NCI-H2196 treated with DMSO at 0.1 percent for 48 hours (cell line): ENCODE measurements at regions not wholly inside any gene's neighbourhood (a gene's known extent, or its start where the extent isn't known, plus 50 kb on each side); places are given as distances from the start of the nearest gene placed in this dataset.

Experiments used
- DNase-seq: peaks from one replicate; lab custom pipeline; 2025; ENCODE audit not compliant: unreplicated experiment; lab: John Stamatoyannopoulos, UW

- DNase-seq, result no peak
These were observed 73.9 kb downstream of the CASP3 start for GRCh38 chr4:184575306-184575705.

GRCh38 chr4:184574861-184575260 is 74.4 kb downstream of the CASP3 start:
- DNase-seq, result no peak

GRCh38 chr4:184573701-184574100 is 75.5 kb downstream of the CASP3 start:
- DNase-seq, result no peak

- no peak for DNase-seq
These were observed 80.5 kb downstream of the CASP3 start for GRCh38 chr4:184568770-184569169.

GRCh38 chr4:184563621-184564020 is 85.6 kb downstream of the CASP3 start:
- no peak for DNase-seq

- no peak for DNase-seq
These were observed 84.6 kb upstream of the IRF2 start for GRCh38 chr4:184558996-184559395.

GRCh38 chr4:184553891-184554290 is 79.5 kb upstream of the IRF2 start:
- DNase-seq, result no peak

- no peak for DNase-seq
These were observed 76.1 kb upstream of the IRF2 start for GRCh38 chr4:184550476-184550875.

GRCh38 chr4:184548648-184549341 is 74.4 kb upstream of the IRF2 start:
- no peak for DNase-seq

- no peak for DNase-seq
These were observed 73.9 kb upstream of the IRF2 start for GRCh38 chr4:184548316-184548647.

- no peak for DNase-seq
These were observed 70.5 kb upstream of the IRF2 start for GRCh38 chr4:184544788-184545409.

GRCh38 chr4:184541907-184542306 is 67.6 kb upstream of the IRF2 start:
- no peak for DNase-seq

GRCh38 chr4:184540307-184540706 is 66.0 kb upstream of the IRF2 start:
- no peak for DNase-seq

GRCh38 chr4:184538023-184538599 is 63.8 kb upstream of the IRF2 start:
- peak; percentile 30 for DNase-seq

- DNase-seq, result peak; percentile 69
These were observed 63.1 kb upstream of the IRF2 start for GRCh38 chr4:184537269-184538022.

- DNase-seq, result no peak
These were observed 62.5 kb upstream of the IRF2 start for GRCh38 chr4:184536881-184537248.

- DNase-seq, result no peak
These were observed 61.9 kb upstream of the IRF2 start for GRCh38 chr4:184536065-184536880.

GRCh38 chr4:184534511-184535391 is 60.4 kb upstream of the IRF2 start:
- DNase-seq, result no peak

GRCh38 chr4:184533908-184534307 is 59.6 kb upstream of the IRF2 start:
- no peak for DNase-seq

- no peak for DNase-seq
These were observed 56.7 kb upstream of the IRF2 start for GRCh38 chr4:184531008-184531407.
